Erythroblast (primary cell): ENCODE measurements at regions not wholly inside any gene's neighbourhood (a gene's known extent, or its start where the extent isn't known, plus 50 kb on each side); places are given as distances from the start of the nearest gene placed in this dataset.

Experiments
- DNase-seq, 2 experiments: peaks; one replicate each; lab custom pipeline; 2025; lab: John Stamatoyannopoulos, UW
- GATA1 ChIP-seq: IDR thresholded peaks from 2 replicates; pipeline ENCODE4 v1.6.1; 2011; ENCODE audit warnings: low read depth, mild to moderate bottlenecking, control low read depth, low read length, moderate library complexity
- POLR2A ChIP-seq: IDR thresholded peaks from 2 replicates; pipeline ENCODE4 v1.6.1; 2011; ENCODE audit warnings: mild to moderate bottlenecking, low read length

GRCh38 chr1:67576474-67576873 lies 108.5 kb upstream of the GADD45A start:
- no peak for TF ChIP-seq GATA1
- no peak for TF ChIP-seq POLR2A

GRCh38 chr1:67577646-67578045 lies 107.4 kb upstream of the GADD45A start:
- TF ChIP-seq GATA1 (no peak), POLR2A (no peak)
- DNase-seq = no peak

More at GRCh38 chr1:67576474-67576873, 108.5 kb upstream of the GADD45A start:
- DNase-seq = no peak

- no peak for TF ChIP-seq GATA1
- no peak for TF ChIP-seq POLR2A
- DNase-seq = no peak
Measured at GRCh38 chr1:67578397-67579020, 106.5 kb upstream of the GADD45A start.

GRCh38 chr1:67579623-67580394 lies 105.2 kb upstream of the GADD45A start:
- no peak for DNase-seq
- TF ChIP-seq POLR2A (no peak), GATA1 (no peak)

GRCh38 chr1:67580691-67581403 lies 104.2 kb upstream of the GADD45A start:
- DNase-seq = no peak
- TF ChIP-seq POLR2A (no peak), GATA1 (no peak)

- TF ChIP-seq GATA1 (no peak), POLR2A (no peak)
- DNase-seq = no peak
Measured at GRCh38 chr1:67582625-67583461, 102.2 kb upstream of the GADD45A start.

- DNase-seq = no peak
- TF ChIP-seq POLR2A = no peak
Measured at GRCh38 chr1:67583462-67583950, 101.5 kb upstream of the GADD45A start.

- TF ChIP-seq POLR2A = no peak
- no peak for TF ChIP-seq GATA1
- DNase-seq = no peak
Measured at GRCh38 chr1:67584938-67585337, 100.1 kb upstream of the GADD45A start.

- TF ChIP-seq POLR2A (no peak), GATA1 (no peak)
- no peak for DNase-seq
Measured at GRCh38 chr1:67586596-67586995, 98.4 kb upstream of the GADD45A start.

GRCh38 chr1:67588178-67588855 lies 96.7 kb upstream of the GADD45A start:
- DNase-seq = peak in 1 of 2 experiments; percentile 6

GRCh38 chr1:67589519-67590233 lies 95.3 kb upstream of the GADD45A start:
- DNase-seq = peak in 1 of 2 experiments; percentile 14
- TF ChIP-seq POLR2A (no peak), GATA1 (no peak)

More at GRCh38 chr1:67588178-67588855, 96.7 kb upstream of the GADD45A start:
- TF ChIP-seq POLR2A (no peak), GATA1 (no peak)

GRCh38 chr1:67590329-67590728 lies 94.7 kb upstream of the GADD45A start:
- no peak for DNase-seq

More at GRCh38 chr1:67590329-67590728, 94.7 kb upstream of the GADD45A start:
- TF ChIP-seq POLR2A (no peak), GATA1 (no peak)
